ENCODE measurements at regions not wholly inside any gene's neighbourhood (a gene's known extent, or its start where the extent isn't known, plus 50 kb on each side); places are given as distances from the start of the nearest gene placed in this dataset.

DNA sequence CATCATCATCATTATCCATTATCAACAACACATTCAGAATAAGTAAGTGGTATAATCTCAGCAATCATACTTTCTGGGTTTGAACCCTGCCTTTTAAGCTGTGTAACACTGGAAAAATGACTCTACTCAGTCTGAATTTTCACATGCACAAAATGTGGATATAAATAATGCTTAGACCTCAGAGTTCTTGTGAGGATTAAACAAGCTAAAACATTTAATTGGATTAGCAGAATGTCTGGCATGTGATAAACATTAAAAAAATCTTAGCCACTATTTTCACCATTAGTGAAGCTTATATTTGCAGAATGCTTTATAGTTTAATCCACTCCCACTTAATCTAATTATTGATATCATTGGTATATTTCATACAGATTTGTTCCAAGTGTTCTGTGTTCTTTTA is 412.3 kb downstream of the RFC3 start:
- H3K4me1 ChIP-seq, result no peaks in the 10 kb centered on the region
- H3K27me3 ChIP-seq, result no peaks in the 10 kb centered on the region
- TF ChIP-seq POLR2A (IDR thresholded peaks at IDR 0.05), result no peak
- TF ChIP-seq, protein P1, sequence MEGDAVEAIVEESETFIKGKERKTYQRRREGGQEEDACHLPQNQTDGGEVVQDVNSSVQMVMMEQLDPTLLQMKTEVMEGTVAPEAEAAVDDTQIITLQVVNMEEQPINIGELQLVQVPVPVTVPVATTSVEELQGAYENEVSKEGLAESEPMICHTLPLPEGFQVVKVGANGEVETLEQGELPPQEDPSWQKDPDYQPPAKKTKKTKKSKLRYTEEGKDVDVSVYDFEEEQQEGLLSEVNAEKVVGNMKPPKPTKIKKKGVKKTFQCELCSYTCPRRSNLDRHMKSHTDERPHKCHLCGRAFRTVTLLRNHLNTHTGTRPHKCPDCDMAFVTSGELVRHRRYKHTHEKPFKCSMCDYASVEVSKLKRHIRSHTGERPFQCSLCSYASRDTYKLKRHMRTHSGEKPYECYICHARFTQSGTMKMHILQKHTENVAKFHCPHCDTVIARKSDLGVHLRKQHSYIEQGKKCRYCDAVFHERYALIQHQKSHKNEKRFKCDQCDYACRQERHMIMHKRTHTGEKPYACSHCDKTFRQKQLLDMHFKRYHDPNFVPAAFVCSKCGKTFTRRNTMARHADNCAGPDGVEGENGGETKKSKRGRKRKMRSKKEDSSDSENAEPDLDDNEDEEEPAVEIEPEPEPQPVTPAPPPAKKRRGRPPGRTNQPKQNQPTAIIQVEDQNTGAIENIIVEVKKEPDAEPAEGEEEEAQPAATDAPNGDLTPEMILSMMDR (IDR thresholded peaks at IDR 0.05), result no peak
- no peaks in the 10 kb centered on the region for H3K9me3 ChIP-seq
- no peak overlapping the region for H3K4me3 ChIP-seq
- H3K27ac ChIP-seq, result no peak overlapping the region
- H3K36me3 ChIP-seq, result no peaks in the 10 kb centered on the region
- no peak for DNase-seq
- intact Hi-C loops (cut with DNase I), result no loop called here

DNA sequence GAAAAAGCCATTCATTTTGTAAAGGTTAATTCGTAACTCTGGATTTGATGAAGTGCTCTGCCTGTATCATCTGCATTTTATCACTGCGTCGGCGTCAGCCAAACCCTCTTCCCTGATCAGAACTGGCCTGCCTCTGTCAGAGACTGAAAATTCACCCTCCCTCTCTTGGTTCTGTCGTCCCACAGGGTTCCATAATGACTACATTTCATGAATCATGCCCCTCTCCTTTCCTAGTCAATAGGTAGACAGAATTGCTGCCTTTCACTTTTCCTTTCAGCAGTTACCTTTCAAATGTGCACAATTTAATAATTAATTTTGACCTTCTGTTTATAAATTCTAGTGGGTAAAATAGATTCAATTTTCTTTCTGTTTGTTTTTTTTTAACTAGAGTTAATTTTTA is 423.4 kb downstream of the RFC3 start:
- peaks cover 0 to 14% (median 0%) of the 10 kb centered on the region in 3 donors for H3K9me3 ChIP-seq
- TF ChIP-seq, protein P1 (IDR thresholded peaks at IDR 0.05), result no peak
- TF ChIP-seq POLR2A (IDR thresholded peaks at IDR 0.05), result no peak
- H3K4me3 ChIP-seq, result no peak overlapping the region
- H3K36me3 ChIP-seq, result no peaks in the 10 kb centered on the region
- no peaks in the 10 kb centered on the region for H3K4me1 ChIP-seq
- no peak for DNase-seq
- no peaks in the 10 kb centered on the region for H3K27me3 ChIP-seq
- WGBS, 2 donors, result 81 to 85% methylated on average over 5 of the region's 5 CpGs
- intact Hi-C loops (cut with DNase I), result no loop called here
- no peak overlapping the region for H3K27ac ChIP-seq

DNA sequence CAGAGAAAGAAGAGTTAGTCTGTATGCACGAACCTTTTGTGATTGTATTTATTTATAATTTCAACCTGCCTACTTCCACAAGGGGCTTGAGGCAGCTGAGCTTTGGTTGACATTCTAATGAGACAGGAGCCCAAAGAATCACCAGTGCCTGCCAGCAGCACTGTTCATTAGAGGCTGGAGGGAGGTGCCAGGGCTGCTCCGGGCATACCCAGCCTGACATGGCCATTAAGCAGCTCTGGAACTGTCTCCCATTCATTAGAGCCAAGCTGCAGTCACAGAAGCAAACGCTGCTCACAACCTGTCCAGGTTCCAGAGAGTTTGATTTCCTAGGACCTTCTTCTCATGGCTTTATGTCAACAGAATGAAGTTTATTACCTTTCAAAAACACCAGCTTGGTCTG is 425.5 kb downstream of the RFC3 start:
- Histone ChIP-seq H3K4me3 (no peak overlapping the region), H3K27ac (no peak overlapping the region), H3K4me1 (no peaks in the 10 kb centered on the region), H3K36me3 (no peaks in the 10 kb centered on the region), H3K27me3 (no peaks in the 10 kb centered on the region), H3K9me3 (peaks cover 0 to 9% (median 0%) of the 10 kb centered on the region in 3 donors)
- DNase-seq, result no peak
- TF ChIP-seq POLR2A (IDR thresholded peaks at IDR 0.05), result no peak
- TF ChIP-seq, protein P1 (IDR thresholded peaks at IDR 0.05), result no peak
- intact Hi-C loops (cut with DNase I), result no loop called here
- 39 to 89% methylated on average over 2 to 3 of the region's 3 CpGs for WGBS, 2 donors

DNA sequence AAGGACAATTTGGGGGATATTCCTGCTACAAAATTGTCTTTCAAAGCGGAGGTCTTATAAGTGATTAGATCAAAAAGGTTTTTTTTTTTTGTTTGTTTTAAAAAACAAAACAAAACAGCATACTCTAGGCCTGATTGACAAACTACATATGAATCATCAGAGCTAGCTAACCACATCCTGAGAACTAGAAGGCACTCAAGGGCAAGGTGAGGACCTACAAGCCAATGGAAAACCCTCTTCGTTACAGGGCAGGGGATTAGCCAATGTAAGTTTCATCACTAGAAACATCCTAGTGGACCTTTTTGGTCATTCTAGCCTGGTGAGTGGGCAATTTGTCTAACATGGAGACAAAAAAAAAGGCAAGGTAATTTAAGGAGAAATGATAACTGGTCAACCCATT is 428.6 kb downstream of the RFC3 start:
- Histone ChIP-seq H3K4me3 (no peak overlapping the region), H3K4me1 (no peaks in the 10 kb centered on the region), H3K27ac (no peak overlapping the region), H3K36me3 (no peaks in the 10 kb centered on the region), H3K9me3 (no peaks in the 10 kb centered on the region), H3K27me3 (no peaks in the 10 kb centered on the region)
- DNase-seq, result no peak
- intact Hi-C loops (cut with DNase I), result no loop called here
- WGBS, 2 donors, result 82 to 87% methylated on average over 2 of the region's 2 CpGs
- TF ChIP-seq, protein P1 (IDR thresholded peaks at IDR 0.05), result no peak
- TF ChIP-seq POLR2A (IDR thresholded peaks at IDR 0.05), result no peak

DNA sequence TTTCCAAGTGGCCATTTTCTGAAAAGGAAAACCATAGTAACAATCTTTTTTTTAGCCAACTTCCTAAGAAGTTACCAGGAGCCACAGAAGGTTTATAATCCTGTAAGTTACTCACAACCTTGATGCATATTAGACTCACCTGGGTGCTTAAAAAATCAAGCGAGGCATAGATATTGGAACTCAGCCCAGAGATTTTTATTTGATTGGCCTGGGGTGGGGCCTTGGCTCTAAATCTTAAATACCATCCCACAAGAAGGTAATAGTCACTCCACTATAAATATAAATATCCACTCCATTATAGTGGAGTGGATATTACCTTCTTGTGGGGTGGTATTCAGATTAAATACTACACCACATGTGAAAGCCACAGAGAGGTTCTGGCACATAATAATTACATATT is 429.6 kb downstream of the RFC3 start:
- Histone ChIP-seq H3K9me3 (no peaks in the 10 kb centered on the region), H3K4me1 (no peaks in the 10 kb centered on the region), H3K27ac (no peak overlapping the region), H3K27me3 (no peaks in the 10 kb centered on the region), H3K4me3 (no peak overlapping the region), H3K36me3 (no peaks in the 10 kb centered on the region)
- TF ChIP-seq POLR2A (IDR thresholded peaks at IDR 0.05), result no peak
- TF ChIP-seq, protein P1 (IDR thresholded peaks at IDR 0.05), result no peak
- no peak for DNase-seq
- WGBS, 2 donors, result 33 to 50% methylated on average over 1 of the region's 1 CpG
- intact Hi-C loops (cut with DNase I), result no loop called here

Measured in esophagus squamous epithelium (tissue), 5 donors.